Dedifferentiated amniotic fluid mesenchymal stem cell (primary cell): ENCODE measurements at regions not wholly inside any gene's neighbourhood (a gene's known extent, or its start where the extent isn't known, plus 50 kb on each side); places are given as distances from the start of the nearest gene placed in this dataset.

Source experiments
- DNase-seq: peaks from one replicate; pipeline ENCODE4 v3.0.0-alpha.2; 2016; ENCODE audit errors: extremely low spot score

- no peak for DNase-seq
Measured at GRCh38 chr11:15874704-15875103, 481.6 kb downstream of the SOX6 start.

- DNase-seq, result no peak
Measured at GRCh38 chr11:15875393-15875792, 481.0 kb downstream of the SOX6 start.

- DNase-seq, result no peak
Measured at GRCh38 chr11:15875943-15876342, 480.4 kb downstream of the SOX6 start.

- DNase-seq, result no peak
Measured at GRCh38 chr11:15878756-15879155, 477.6 kb downstream of the SOX6 start.

GRCh38 chr11:15880291-15880690 is 476.1 kb downstream of the SOX6 start:
- DNase-seq, result no peak

- no peak for DNase-seq
Measured at GRCh38 chr11:15882876-15883454, 473.4 kb downstream of the SOX6 start.

GRCh38 chr11:15883455-15883920 is 472.9 kb downstream of the SOX6 start:
- no peak for DNase-seq

- no peak for DNase-seq
Measured at GRCh38 chr11:15884141-15884540, 472.2 kb downstream of the SOX6 start.

GRCh38 chr11:15884777-15885540 is 471.4 kb downstream of the SOX6 start:
- no peak for DNase-seq

- DNase-seq, result no peak
Measured at GRCh38 chr11:15885854-15886253, 470.5 kb downstream of the SOX6 start.

- no peak for DNase-seq
Measured at GRCh38 chr11:15886299-15886698, 470.0 kb downstream of the SOX6 start.

- no peak for DNase-seq
Measured at GRCh38 chr11:15886866-15887265, 469.5 kb downstream of the SOX6 start.

GRCh38 chr11:15888556-15889345 is 467.6 kb downstream of the SOX6 start:
- DNase-seq, result no peak

GRCh38 chr11:15889363-15890030 is 466.8 kb downstream of the SOX6 start:
- DNase-seq, result no peak

GRCh38 chr11:15890031-15890713 is 466.2 kb downstream of the SOX6 start:
- DNase-seq, result peak; percentile 30

GRCh38 chr11:15893080-15893492 is 463.3 kb downstream of the SOX6 start:
- DNase-seq, result peak; percentile 63

GRCh38 chr11:15896026-15896425 is 460.3 kb downstream of the SOX6 start:
- DNase-seq, result no peak

GRCh38 chr11:15896530-15896929 is 459.8 kb downstream of the SOX6 start:
- DNase-seq, result no peak

GRCh38 chr11:15897211-15897960 is 459.0 kb downstream of the SOX6 start:
- peak; percentile 67 for DNase-seq

- DNase-seq, result no peak
Measured at GRCh38 chr11:15901054-15901453, 455.3 kb downstream of the SOX6 start.

GRCh38 chr11:15901790-15902189 is 454.6 kb downstream of the SOX6 start:
- no peak for DNase-seq
